GM18508 (cell line): ENCODE measurements at regions not wholly inside any gene's neighbourhood (a gene's known extent, or its start where the extent isn't known, plus 50 kb on each side); places are given as distances from the start of the nearest gene placed in this dataset.
"Not testable (repeated sequence)": the region's sequence is repeated elsewhere in the genome, so short reads cannot be mapped to it uniquely, and the experiment has no call there.

Experiments used
- ATAC-seq: cut with Tn5 transposase; IDR thresholded peaks from one replicate; pipeline ENCODE4 v1.9.1; 2021; ENCODE audit warnings: moderate number of reproducible peaks; ENCODE audit not compliant: insufficient read depth, unreplicated experiment

- ATAC-seq = no peak
These were observed 93.5 kb downstream of the NPIPB11 start for GRCh38 chr16:29312835-29313558.

GRCh38 chr16:29312345-29312675, 94.2 kb downstream of the NPIPB11 start:
- ATAC-seq = not testable (repeated sequence)

GRCh38 chr16:29311461-29312344, 94.8 kb downstream of the NPIPB11 start:
- ATAC-seq = no peak

- no peak for ATAC-seq
These were observed 95.6 kb downstream of the NPIPB11 start for GRCh38 chr16:29310852-29311314.

- not testable (repeated sequence) for ATAC-seq
These were observed 96.3 kb downstream of the NPIPB11 start for GRCh38 chr16:29310243-29310642.

GRCh38 chr16:29309601-29310000, 96.9 kb downstream of the NPIPB11 start:
- ATAC-seq = not testable (repeated sequence)

GRCh38 chr16:29308644-29309546, 97.6 kb downstream of the NPIPB11 start:
- no peak for ATAC-seq

- no peak for ATAC-seq
These were observed 98.7 kb downstream of the NPIPB11 start for GRCh38 chr16:29307598-29308507.

GRCh38 chr16:29306943-29307597, 99.4 kb downstream of the NPIPB11 start:
- no peak for ATAC-seq

- no peak for ATAC-seq
These were observed 100.3 kb downstream of the NPIPB11 start for GRCh38 chr16:29306201-29306600.

GRCh38 chr16:29305018-29305417, 101.5 kb downstream of the NPIPB11 start:
- not testable (repeated sequence) for ATAC-seq

- no peak for ATAC-seq
These were observed 102.3 kb downstream of the NPIPB11 start for GRCh38 chr16:29304251-29304650.

GRCh38 chr16:29303520-29303919, 103.0 kb downstream of the NPIPB11 start:
- no peak for ATAC-seq

- ATAC-seq = no peak
These were observed 103.5 kb downstream of the NPIPB11 start for GRCh38 chr16:29302976-29303375.

GRCh38 chr16:29302433-29302832, 104.1 kb downstream of the NPIPB11 start:
- not testable (repeated sequence) for ATAC-seq

GRCh38 chr16:29301662-29302285, 104.7 kb downstream of the NPIPB11 start:
- ATAC-seq = not testable (repeated sequence)

- not testable (repeated sequence) for ATAC-seq
These were observed 105.7 kb downstream of the NPIPB11 start for GRCh38 chr16:29300541-29301535.
